HS-5 (cell line): ENCODE measurements at regions not wholly inside any gene's neighbourhood (a gene's known extent, or its start where the extent isn't known, plus 50 kb on each side); places are given as distances from the start of the nearest gene placed in this dataset.

Source experiments
- DNase-seq: peaks from one replicate; pipeline ENCODE4 v3.0.0-alpha.2; 2012; ENCODE audit warnings: low read depth

GRCh38 chr14:86712727-86713126 lies 1182.8 kb downstream of the FLRT2 start:
- no peak for DNase-seq

GRCh38 chr14:86712176-86712575 lies 1182.2 kb downstream of the FLRT2 start:
- DNase-seq, result no peak

- DNase-seq, result no peak
Observed at GRCh38 chr14:86708846-86709339, 1178.9 kb downstream of the FLRT2 start.

- no peak for DNase-seq
Observed at GRCh38 chr14:86707071-86707470, 1177.1 kb downstream of the FLRT2 start.

- no peak for DNase-seq
Observed at GRCh38 chr14:86683561-86683960, 1153.6 kb downstream of the FLRT2 start.

- DNase-seq, result no peak
Observed at GRCh38 chr14:86675059-86675458, 1145.1 kb downstream of the FLRT2 start.

GRCh38 chr14:86673523-86673969 lies 1143.6 kb downstream of the FLRT2 start:
- DNase-seq, result no peak

- DNase-seq, result no peak
Observed at GRCh38 chr14:86672080-86672479, 1142.1 kb downstream of the FLRT2 start.

- no peak for DNase-seq
Observed at GRCh38 chr14:86665975-86666374, 1136.0 kb downstream of the FLRT2 start.

- DNase-seq, result no peak
Observed at GRCh38 chr14:86662334-86662733, 1132.4 kb downstream of the FLRT2 start.

- no peak for DNase-seq
Observed at GRCh38 chr14:86654558-86655184, 1124.7 kb downstream of the FLRT2 start.

- no peak for DNase-seq
Observed at GRCh38 chr14:86652526-86652925, 1122.6 kb downstream of the FLRT2 start.

- no peak for DNase-seq
Observed at GRCh38 chr14:86646696-86647690, 1117.0 kb downstream of the FLRT2 start.

- DNase-seq, result no peak
Observed at GRCh38 chr14:86646125-86646524, 1116.2 kb downstream of the FLRT2 start.

GRCh38 chr14:86641310-86641709 lies 1111.4 kb downstream of the FLRT2 start:
- DNase-seq, result no peak

- DNase-seq, result no peak
Observed at GRCh38 chr14:86640288-86640687, 1110.3 kb downstream of the FLRT2 start.

GRCh38 chr14:86639666-86640065 lies 1109.7 kb downstream of the FLRT2 start:
- no peak for DNase-seq

GRCh38 chr14:86639146-86639545 lies 1109.2 kb downstream of the FLRT2 start:
- DNase-seq, result no peak

GRCh38 chr14:86627080-86627479 lies 1097.1 kb downstream of the FLRT2 start:
- no peak for DNase-seq

GRCh38 chr14:86626530-86626929 lies 1096.6 kb downstream of the FLRT2 start:
- DNase-seq, result no peak

GRCh38 chr14:86625637-86626036 lies 1095.7 kb downstream of the FLRT2 start:
- no peak for DNase-seq

GRCh38 chr14:86619726-86620125 lies 1089.8 kb downstream of the FLRT2 start:
- no peak for DNase-seq

- no peak for DNase-seq
Observed at GRCh38 chr14:86613786-86614185, 1083.8 kb downstream of the FLRT2 start.
